Astrocyte of the cerebellum (primary cell): ENCODE measurements at regions not wholly inside any gene's neighbourhood (a gene's known extent, or its start where the extent isn't known, plus 50 kb on each side); places are given as distances from the start of the nearest gene placed in this dataset.
A peak's percentile ranks its signal among the peaks of the same experiment; 100 is the strongest.

Experiments
- DNase-seq: peaks from one replicate; pipeline ENCODE4 v3.0.0-alpha.2; 2011; ENCODE audit warnings: low read depth
- H3K4me3 ChIP-seq: 2 replicates; pipeline ENCODE4 v1.5.1; 2011; ENCODE audit warnings: mild to moderate bottlenecking, low read depth, low read length, moderate library complexity
- in situ Hi-C: cut with HindIII; loops from 2 replicates; pipeline ENCODE4 v1.10.0; 2017; ENCODE audit warnings: low sequenced_read_pairs
- TF ChIP-seq, protein P1 (sequence below): IDR thresholded peaks from 2 replicates; pipeline ENCODE4 v1.5.1; 2012; ENCODE audit warnings: low read length, low read depth, moderate library complexity, mild to moderate bottlenecking; ENCODE audit errors: missing control alignments

DNA sequence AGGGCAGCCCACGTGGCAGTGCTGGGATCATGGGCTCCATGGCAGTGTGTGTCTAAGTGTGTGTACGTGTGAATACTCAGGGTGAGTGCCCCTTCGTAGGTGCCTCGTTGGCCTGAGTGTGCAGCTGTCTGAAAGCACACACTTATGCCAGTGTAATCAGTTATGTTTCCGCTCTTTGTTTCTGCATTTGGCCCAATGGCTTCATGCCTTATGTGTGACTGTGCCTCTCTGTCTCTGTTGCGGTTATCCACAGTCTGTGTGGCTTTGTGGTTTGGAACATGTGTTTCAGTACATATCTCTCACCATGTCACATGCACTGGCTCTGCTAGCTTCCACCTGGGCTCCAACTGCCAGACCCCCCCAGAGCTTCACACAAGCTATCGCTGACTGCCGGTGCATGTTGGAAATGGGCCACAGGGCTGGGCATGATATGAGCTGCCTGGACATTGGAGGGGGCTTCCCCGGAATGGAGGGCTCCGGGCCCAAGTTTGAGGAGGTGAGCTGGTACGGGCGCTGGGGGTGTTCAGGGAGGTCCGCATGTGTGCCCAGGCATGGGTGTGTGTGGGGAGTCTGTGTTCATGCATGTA lies 70.3 kb upstream of the TINAGL1 start:
- in situ Hi-C loops, result loop anchor here (5.0 kb wide), 1 partner anchor 101 kb away; no protein-coding TSS in a partner anchor
- peak; percentile 19 for DNase-seq
- H3K4me3 ChIP-seq, result no peak overlapping the region
- TF ChIP-seq, protein P1, sequence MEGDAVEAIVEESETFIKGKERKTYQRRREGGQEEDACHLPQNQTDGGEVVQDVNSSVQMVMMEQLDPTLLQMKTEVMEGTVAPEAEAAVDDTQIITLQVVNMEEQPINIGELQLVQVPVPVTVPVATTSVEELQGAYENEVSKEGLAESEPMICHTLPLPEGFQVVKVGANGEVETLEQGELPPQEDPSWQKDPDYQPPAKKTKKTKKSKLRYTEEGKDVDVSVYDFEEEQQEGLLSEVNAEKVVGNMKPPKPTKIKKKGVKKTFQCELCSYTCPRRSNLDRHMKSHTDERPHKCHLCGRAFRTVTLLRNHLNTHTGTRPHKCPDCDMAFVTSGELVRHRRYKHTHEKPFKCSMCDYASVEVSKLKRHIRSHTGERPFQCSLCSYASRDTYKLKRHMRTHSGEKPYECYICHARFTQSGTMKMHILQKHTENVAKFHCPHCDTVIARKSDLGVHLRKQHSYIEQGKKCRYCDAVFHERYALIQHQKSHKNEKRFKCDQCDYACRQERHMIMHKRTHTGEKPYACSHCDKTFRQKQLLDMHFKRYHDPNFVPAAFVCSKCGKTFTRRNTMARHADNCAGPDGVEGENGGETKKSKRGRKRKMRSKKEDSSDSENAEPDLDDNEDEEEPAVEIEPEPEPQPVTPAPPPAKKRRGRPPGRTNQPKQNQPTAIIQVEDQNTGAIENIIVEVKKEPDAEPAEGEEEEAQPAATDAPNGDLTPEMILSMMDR, result no peak

DNA sequence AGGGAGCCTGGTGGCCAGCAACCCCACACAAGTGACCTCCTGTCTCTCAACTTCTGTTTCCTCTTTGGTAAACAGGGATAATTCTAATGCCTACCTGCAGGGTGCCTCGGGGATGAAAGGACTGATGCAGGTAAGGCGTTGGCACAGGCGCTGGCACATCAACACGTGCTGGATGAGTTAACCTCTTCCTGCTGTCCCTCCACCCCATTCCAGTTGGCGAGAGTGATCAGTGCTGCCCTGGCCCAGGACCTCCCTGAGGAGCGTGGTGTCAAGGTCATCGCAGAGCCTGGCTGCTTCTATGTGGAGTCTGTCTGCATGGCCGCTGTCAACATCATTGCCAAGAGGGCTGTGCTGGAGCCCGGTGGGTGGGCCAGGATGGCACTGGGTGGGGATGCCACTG lies 69.1 kb upstream of the TINAGL1 start:
- H3K4me3 ChIP-seq, result no peak overlapping the region
- in situ Hi-C loops, result loop anchor here (5.0 kb wide), 1 partner anchor 100 kb away; no protein-coding TSS in a partner anchor
- DNase-seq, result no peak
- TF ChIP-seq, protein P1, result no peak

DNA sequence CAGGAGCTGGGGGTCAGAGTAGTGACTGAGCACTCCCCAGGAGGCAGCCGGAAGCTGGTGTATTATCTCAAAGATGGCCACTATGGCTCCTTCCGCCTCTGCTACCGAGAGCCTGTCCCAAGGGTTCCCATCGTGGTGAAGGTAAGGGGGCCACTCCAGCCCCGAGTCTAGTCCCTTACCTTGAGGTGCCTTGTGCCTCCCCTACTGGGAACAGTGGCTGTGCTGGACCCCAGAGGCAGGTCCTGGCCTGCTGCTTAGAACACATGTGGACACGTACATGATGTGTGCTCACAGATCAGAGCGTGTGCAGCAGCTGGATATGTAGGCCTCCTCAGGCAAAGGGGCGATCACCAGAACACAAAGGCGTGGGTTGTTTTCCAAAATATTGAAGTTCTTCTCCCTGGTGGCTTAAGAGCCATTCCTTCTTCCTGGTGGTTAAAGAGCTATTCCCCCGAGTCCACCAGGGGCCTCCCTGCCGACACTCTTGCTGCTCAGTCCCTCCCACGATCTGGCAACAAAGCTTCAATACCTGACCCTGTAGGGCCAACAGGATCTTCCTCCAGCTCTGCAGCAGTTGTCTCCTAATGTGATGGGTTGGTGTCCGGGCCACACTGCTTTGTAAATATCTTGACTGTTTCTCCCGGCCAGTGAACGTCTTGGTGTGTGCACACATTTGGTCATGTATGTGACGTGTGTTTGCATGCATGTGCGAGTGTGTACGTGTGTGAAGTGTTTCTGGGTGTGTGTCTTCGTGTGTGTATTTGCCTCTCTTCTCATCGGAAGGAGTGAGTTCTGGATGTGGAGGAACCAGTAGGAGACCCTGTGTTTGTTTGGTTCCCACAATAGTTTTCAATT lies 68.4 kb upstream of the TINAGL1 start:
- TF ChIP-seq, protein P1, result no peak
- DNase-seq, result no peak
- H3K4me3 ChIP-seq, result no peak overlapping the region

DNA sequence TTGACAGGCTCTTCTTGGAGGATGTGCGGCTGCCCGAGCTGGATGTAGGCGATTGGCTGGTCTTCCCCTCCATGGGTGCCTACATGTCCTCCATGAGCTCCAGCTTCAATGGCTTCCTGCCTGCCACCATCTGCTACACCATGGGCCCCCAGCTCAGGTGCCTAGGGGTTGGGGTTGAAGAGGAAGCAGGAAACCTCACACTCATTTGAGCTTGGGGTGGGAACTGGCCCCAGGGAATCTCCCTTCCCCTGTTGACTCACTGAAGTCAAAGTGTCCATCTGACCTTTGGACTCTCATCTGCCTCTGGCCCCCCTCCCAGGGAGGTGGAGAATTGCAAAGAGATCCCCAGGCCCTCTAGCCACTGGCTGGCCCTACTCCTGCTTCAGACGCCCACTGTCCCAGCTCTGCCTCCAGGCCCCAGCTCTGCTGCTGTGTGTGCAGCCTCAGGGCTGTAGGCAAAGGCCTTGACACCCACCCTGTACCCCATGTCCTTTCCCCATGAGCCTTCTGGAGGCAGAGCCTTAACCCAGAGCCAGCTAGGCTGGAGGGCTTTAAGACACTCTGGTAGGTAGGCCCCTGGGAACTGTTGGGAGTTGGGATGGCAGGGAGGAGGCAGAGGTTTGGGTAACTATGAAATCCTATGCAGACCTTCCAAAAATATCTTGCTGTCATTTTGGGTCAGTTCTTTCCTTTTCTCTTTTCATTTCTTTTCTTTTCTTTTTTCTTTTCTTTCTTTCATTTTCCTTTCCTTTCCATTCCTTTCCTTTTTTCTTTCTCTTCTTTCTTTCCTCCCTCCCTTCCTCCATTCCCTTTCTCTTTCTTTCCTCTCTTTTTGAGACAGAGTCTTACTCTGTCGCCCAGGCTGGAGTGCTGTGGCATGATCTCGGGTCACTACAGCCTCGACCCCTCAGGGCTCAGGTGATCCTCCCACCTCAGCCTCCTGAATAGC lies 66.9 kb upstream of the TINAGL1 start:
- TF ChIP-seq, protein P1, result no peak
- DNase-seq, result no peak
- no peak overlapping the region for H3K4me3 ChIP-seq
- in situ Hi-C loops, result loop anchor here (5.0 kb wide), 1 partner anchor 98 kb away; no protein-coding TSS in a partner anchor

More for the DNA sequence above, 68.4 kb upstream of the TINAGL1 start:
- in situ Hi-C loops, result loop anchor here (5.0 kb wide), 1 partner anchor 99 kb away; no protein-coding TSS in a partner anchor

DNA sequence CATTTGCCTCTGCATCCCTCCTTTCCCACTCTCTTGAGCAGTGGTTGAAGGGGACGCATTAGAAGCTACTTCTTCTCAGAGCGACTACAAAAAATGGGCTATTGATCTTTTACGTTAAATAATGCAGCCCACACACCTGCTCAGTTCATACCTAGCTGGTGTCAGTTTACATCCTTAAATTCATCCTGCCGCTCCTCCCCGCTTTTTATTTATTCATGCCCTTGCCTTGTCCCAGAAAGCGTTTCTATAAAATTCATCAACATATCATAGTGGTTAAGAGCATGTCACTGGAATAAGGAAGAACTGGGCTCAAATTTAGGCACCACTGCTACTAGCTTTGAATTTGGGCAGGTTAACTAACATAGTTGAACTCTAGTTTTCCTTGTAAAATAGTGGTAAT lies 66.0 kb upstream of the TINAGL1 start:
- H3K4me3 ChIP-seq, result no peak overlapping the region
- in situ Hi-C loops, result no loop called here
- TF ChIP-seq, protein P1, result no peak
- DNase-seq, result no peak
